ENCODE measurements at regions not wholly inside any gene's neighbourhood (a gene's known extent, or its start where the extent isn't known, plus 50 kb on each side); places are given as distances from the start of the nearest gene placed in this dataset.
"Not testable (repeated sequence)": the region's sequence is repeated elsewhere in the genome, so short reads cannot be mapped to it uniquely, and the experiment has no call there.

DNA sequence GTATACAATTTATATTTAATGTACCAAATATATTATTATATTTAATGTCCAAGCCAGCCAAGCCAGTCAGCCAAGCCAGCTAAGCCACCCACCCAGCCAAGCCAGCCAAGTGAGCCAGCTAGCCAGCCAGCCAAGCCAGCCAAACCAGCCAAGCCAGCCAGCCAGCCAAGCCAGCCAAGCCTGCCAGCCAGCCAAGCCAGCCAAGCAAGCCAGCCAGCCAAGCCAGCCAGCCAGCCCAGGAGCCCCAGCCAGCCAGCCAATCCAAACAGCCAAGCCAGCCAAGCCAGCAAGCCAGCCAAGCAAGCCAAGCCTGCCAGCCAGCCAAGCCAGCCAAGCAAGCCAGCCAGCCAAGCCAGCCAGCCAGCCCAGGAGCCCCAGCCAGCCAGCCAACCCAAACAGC lies 1596.3 kb downstream of the RPIA start:
- TF ChIP-seq EP300 (IDR thresholded peaks at IDR 0.05; ENCODE audit: borderline replicate concordance in 1 of 2, control insufficient read depth in 1 of 2, low read depth in 2 of 2, low read length in 2 of 2); FOXM1 (IDR thresholded peaks at IDR 0.05; ENCODE audit: low read depth, low read length); RCOR1 (conservative IDR thresholded peaks at IDR 0.05; ENCODE audit: low read depth, low read length); ZNF274 (IDR thresholded peaks at IDR 0.05; ENCODE audit: insufficient read depth, insufficient read length); PML (IDR thresholded peaks at IDR 0.05; ENCODE audit: low read length); SMAD1 (IDR thresholded peaks at IDR 0.05; ENCODE audit: low read depth, partially characterized antibody): not testable (repeated sequence)
- TF ChIP-seq, protein P1, sequence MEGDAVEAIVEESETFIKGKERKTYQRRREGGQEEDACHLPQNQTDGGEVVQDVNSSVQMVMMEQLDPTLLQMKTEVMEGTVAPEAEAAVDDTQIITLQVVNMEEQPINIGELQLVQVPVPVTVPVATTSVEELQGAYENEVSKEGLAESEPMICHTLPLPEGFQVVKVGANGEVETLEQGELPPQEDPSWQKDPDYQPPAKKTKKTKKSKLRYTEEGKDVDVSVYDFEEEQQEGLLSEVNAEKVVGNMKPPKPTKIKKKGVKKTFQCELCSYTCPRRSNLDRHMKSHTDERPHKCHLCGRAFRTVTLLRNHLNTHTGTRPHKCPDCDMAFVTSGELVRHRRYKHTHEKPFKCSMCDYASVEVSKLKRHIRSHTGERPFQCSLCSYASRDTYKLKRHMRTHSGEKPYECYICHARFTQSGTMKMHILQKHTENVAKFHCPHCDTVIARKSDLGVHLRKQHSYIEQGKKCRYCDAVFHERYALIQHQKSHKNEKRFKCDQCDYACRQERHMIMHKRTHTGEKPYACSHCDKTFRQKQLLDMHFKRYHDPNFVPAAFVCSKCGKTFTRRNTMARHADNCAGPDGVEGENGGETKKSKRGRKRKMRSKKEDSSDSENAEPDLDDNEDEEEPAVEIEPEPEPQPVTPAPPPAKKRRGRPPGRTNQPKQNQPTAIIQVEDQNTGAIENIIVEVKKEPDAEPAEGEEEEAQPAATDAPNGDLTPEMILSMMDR (IDR thresholded peaks at IDR 0.05 in 2 of 3, conservative IDR thresholded peaks at IDR 0.05 in 1 of 3; ENCODE audit: control insufficient read depth in 2 of 3, extremely low read depth in 1 of 3, insufficient read depth in 1 of 3, low read depth in 3 of 3, low read length in 3 of 3): not testable (repeated sequence)
- TF ChIP-seq, protein P2, sequence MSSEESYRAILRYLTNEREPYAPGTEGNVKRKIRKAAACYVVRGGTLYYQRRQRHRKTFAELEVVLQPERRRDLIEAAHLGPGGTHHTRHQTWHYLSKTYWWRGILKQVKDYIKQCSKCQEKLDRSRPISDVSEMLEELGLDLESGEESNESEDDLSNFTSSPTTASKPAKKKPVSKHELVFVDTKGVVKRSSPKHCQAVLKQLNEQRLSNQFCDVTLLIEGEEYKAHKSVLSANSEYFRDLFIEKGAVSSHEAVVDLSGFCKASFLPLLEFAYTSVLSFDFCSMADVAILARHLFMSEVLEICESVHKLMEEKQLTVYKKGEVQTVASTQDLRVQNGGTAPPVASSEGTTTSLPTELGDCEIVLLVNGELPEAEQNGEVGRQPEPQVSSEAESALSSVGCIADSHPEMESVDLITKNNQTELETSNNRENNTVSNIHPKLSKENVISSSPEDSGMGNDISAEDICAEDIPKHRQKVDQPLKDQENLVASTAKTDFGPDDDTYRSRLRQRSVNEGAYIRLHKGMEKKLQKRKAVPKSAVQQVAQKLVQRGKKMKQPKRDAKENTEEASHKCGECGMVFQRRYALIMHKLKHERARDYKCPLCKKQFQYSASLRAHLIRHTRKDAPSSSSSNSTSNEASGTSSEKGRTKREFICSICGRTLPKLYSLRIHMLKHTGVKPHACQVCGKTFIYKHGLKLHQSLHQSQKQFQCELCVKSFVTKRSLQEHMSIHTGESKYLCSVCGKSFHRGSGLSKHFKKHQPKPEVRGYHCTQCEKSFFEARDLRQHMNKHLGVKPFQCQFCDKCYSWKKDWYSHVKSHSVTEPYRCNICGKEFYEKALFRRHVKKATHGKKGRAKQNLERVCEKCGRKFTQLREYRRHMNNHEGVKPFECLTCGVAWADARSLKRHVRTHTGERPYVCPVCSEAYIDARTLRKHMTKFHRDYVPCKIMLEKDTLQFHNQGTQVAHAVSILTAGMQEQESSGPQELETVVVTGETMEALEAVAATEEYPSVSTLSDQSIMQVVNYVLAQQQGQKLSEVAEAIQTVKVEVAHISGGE (CRISPR knock-in tag; IDR thresholded peaks at IDR 0.05): not testable (repeated sequence)
- TF ChIP-seq, protein P3, sequence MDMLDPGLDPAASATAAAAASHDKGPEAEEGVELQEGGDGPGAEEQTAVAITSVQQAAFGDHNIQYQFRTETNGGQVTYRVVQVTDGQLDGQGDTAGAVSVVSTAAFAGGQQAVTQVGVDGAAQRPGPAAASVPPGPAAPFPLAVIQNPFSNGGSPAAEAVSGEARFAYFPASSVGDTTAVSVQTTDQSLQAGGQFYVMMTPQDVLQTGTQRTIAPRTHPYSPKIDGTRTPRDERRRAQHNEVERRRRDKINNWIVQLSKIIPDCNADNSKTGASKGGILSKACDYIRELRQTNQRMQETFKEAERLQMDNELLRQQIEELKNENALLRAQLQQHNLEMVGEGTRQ (IDR thresholded peaks at IDR 0.05; ENCODE audit: borderline replicate concordance, low read depth, low read length): not testable (repeated sequence)

Measured in GM12878 (cell line).